Naive B cell (primary cell): ENCODE measurements at regions not wholly inside any gene's neighbourhood (a gene's known extent, or its start where the extent isn't known, plus 50 kb on each side); places are given as distances from the start of the nearest gene placed in this dataset.

Source experiments
- ATAC-seq, 2 donors: fragments of 150-1000 bp; cut with Tn5 transposase; 2 replicates each; pipeline ENCODE4 v1.10.0; 2021; ENCODE audit warnings: low read depth in 2 of 2, mild to moderate bottlenecking in 2 of 2, moderate library complexity in 2 of 2
- DNase-seq: peaks from one replicate; pipeline ENCODE4 v3.0.0; 2022
- H3K27ac Mint-ChIP-seq, 6 donors: one replicate each; pipeline ENCODE4 v1.8.0; 2020 to 2022; ENCODE audit warnings: mild to moderate bottlenecking in 6 of 6, mixed read lengths in 6 of 6, moderate library complexity in 5 of 6, inconsistent platforms in 2 of 6
- H3K27me3 Mint-ChIP-seq, 3 donors: one replicate each; pipeline ENCODE4 v1.8.0; 2021 to 2022; ENCODE audit warnings: mixed read lengths in 3 of 3, mild to moderate bottlenecking in 1 of 3
- H3K36me3 Mint-ChIP-seq, 2 donors: one replicate each; pipeline ENCODE4 v1.8.0; 2020 to 2022; ENCODE audit warnings: mixed read lengths in 2 of 2, inconsistent platforms in 1 of 2, mild to moderate bottlenecking in 1 of 2
- H3K4me1 Mint-ChIP-seq, 3 donors: one replicate each; pipeline ENCODE4 v1.8.0; 2020 to 2022; ENCODE audit warnings: mixed read lengths in 3 of 3, inconsistent platforms in 1 of 3, mild to moderate bottlenecking in 1 of 3, moderate library complexity in 1 of 3
- H3K4me3 Mint-ChIP-seq, 8 donors: one replicate each; pipeline ENCODE4 v1.8.0; 2020 to 2022; ENCODE audit warnings: mild to moderate bottlenecking in 8 of 8, mixed read lengths in 8 of 8, moderate library complexity in 8 of 8, inconsistent platforms in 2 of 8
- H3K9me3 Mint-ChIP-seq, 7 donors: one replicate each; pipeline ENCODE4 v1.8.0; 2020 to 2022; ENCODE audit warnings: mixed read lengths in 7 of 7, mild to moderate bottlenecking in 5 of 7, inconsistent platforms in 2 of 7, moderate library complexity in 1 of 7

DNA sequence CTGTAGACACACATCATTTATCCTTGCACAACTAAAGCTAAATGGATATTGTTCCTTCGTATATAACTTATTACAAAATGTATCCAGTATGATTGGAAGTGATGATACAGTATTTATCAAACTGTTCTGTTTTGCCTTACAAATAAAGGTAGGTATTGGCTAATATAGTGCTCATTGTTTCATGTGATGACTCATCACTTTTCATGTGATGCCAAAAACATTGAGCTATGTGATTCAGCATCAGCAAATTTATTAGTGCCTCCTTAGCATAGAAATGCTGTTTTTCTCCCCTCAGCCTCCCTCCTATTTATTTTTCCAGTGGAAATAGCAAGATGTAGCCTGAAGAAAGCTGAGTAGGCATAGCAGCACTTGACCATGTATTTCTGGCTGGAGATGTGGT lies 228.6 kb upstream of the LYPLAL1 start:
- Mint-ChIP-seq H3K4me3 (no peak overlapping the region), H3K36me3 (no peaks in the 10 kb centered on the region), H3K27ac (no peak overlapping the region), H3K9me3 (peaks cover 0 to 6% (median 3%) of the 10 kb centered on the region in 7 donors), H3K4me1 (no peaks in the 10 kb centered on the region), H3K27me3 (peaks cover 0 to under 1% (median 0%) of the 10 kb centered on the region in 3 donors)
- ATAC-seq (no peak), DNase-seq (no peak)

DNA sequence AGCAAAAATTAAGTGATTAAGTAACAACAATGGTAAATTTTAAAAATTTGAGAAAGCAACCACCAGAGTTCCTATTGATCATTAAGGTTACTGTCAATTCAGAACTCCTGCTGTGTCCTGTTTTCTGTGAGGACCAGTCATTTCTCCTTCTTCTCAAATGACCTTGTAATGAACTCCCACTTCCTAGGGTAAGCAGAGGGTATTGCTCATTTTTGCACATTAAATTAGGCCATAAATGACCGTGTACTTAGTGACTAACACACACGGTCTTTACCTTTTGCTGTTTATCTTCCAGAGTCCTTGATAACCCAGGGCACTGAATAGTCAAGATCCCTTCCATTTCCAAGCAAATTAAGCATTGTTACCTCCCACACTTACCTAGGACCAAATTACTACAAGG lies 227.5 kb upstream of the LYPLAL1 start:
- Mint-ChIP-seq H3K27me3 (no peaks in the 10 kb centered on the region), H3K4me1 (no peaks in the 10 kb centered on the region), H3K36me3 (no peaks in the 10 kb centered on the region), H3K9me3 (peaks cover 0 to 4% (median 0%) of the 10 kb centered on the region in 7 donors), H3K27ac (no peak overlapping the region), H3K4me3 (no peak overlapping the region)
- no peak for DNase-seq
- ATAC-seq: no peak

DNA sequence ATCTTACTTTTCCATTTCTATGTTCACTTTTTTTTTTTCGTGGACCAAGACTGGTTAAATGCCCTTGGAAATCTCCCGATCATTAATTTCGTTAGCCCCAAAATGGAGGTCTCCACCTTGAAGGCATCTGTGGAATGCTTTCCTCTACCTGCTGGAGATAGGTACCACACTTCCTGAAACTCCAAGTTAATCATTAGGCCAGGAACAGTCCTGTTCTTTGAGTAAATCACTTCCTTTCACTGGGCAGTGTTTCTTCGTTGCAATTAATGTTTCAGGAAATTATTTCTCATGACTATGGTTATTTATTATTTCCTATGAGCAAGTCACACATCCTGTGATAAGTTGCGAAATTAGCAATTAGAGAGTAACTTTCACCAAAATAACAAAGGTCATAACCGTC lies 225.2 kb upstream of the LYPLAL1 start:
- Mint-ChIP-seq H3K4me1 (no peaks in the 10 kb centered on the region), H3K27ac (no peak overlapping the region), H3K4me3 (no peak overlapping the region), H3K9me3 (peaks cover 0 to 3% (median 0%) of the 10 kb centered on the region in 7 donors), H3K27me3 (no peaks in the 10 kb centered on the region), H3K36me3 (no peaks in the 10 kb centered on the region)
- ATAC-seq (no peak), DNase-seq (no peak)

DNA sequence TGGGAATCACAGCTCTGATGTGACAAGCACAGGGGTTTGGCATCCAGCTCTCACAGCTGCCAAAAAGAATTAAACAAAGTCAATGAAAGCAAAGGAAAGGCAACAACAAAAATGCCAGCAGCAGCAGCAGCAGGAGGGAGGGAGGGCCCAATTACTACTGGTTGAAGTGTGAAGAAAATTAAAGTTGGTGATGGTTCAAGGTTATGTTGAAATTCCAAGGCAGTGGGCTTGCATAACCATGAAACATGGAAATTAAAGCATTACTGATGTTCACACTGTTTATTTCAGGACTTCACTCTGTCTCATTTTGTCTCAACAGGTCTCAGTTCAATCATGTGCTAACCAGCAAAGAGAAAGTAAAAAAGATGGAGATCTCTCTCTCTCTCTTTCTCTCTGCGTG lies 220.3 kb upstream of the LYPLAL1 start:
- no peak overlapping the region for H3K4me3 Mint-ChIP-seq
- peaks cover 0 to 7% (median 0%) of the 10 kb centered on the region in 7 donors for H3K9me3 Mint-ChIP-seq
- H3K27me3 Mint-ChIP-seq: no peaks in the 10 kb centered on the region
- no peak for DNase-seq
- peak overlapping the region in 1 of 6 donors; percentile 56 for H3K27ac Mint-ChIP-seq
- H3K36me3 Mint-ChIP-seq: no peaks in the 10 kb centered on the region
- ATAC-seq: no peak
- H3K4me1 Mint-ChIP-seq: no peaks in the 10 kb centered on the region

DNA sequence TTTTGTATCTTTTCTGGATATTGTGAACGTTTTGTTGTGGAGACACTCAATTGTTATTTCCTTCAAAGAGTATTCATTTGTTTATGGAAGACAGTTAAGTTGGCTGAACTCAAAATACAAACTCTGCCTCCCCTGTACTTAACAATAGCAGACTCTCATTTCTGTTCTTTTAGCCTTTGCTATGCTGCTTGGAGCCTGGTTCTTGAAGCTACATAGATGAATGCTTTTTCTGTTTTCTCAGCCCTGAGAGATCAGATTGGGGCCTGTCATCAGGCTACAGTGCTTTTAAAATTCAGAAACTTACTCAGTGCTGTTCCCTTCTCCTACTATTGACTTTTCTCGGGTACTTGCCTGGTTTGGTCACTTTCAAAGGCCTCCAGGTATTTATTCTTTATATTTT lies 215.7 kb upstream of the LYPLAL1 start:
- peaks cover 0 to 7% (median 0%) of the 10 kb centered on the region in 7 donors for H3K9me3 Mint-ChIP-seq
- H3K4me3 Mint-ChIP-seq: no peak overlapping the region
- H3K36me3 Mint-ChIP-seq: no peaks in the 10 kb centered on the region
- ATAC-seq: no peak
- no peak overlapping the region for H3K27ac Mint-ChIP-seq
- DNase-seq: no peak
- peaks cover 0 to 5% (median 0%) of the 10 kb centered on the region in 3 donors for H3K27me3 Mint-ChIP-seq
- no peaks in the 10 kb centered on the region for H3K4me1 Mint-ChIP-seq

DNA sequence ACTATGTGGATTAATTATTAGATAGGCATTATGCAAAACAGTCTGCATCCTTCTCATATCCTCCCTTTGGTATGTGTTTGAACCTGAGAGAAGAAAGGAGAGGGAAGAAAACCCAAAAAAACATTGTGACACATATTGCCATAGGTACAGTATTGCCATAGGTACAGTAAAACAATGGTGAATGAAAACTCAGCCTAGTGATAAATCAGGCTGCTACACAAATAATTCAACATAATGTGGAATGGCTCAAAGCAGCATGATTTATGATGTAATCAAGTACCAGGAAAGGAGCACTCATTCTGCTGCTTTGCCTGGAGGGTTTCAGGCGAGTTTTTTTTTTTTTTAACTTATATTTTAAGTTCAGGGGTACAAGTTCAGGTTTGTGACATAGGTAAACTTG lies 213.9 kb upstream of the LYPLAL1 start:
- H3K27ac Mint-ChIP-seq: no peak overlapping the region

DNA sequence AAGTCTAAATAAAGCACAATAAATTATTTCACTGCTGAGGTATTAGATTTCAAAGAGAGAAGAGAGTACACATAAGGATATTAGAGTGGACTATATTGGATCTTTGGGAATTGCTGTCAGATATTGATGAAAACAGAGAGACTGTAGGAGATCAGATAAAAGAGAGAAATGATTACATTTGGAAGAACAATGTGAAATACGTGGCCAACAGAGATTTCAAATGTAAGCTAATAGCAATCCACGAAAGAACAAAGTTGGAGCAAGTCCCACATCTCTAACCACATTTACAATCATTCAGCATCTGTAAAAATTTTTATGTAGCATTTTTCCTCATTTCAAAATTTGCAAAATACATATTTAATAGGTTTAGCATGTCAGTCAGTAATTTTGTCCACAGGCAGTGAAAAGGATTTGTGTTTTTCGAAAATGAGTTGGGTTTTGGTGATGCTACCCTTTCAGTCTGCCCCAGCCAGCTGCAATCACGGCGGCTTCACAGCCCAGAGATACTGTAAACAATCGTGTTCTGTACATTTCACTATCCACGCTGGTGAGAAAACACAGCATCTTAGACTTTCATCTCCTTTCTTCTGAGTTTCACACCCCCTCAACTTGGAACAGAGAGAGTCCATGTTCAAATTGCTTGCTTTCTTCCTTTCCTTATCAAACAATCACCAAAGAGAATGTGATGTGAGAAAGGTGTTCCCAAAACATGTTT lies 209.1 kb upstream of the LYPLAL1 start:
- ATAC-seq (no peak), DNase-seq (no peak)
- Mint-ChIP-seq H3K4me1 (no peaks in the 10 kb centered on the region), H3K36me3 (no peaks in the 10 kb centered on the region), H3K9me3 (no peaks in the 10 kb centered on the region), H3K27me3 (peaks cover 0 to 5% (median 3%) of the 10 kb centered on the region in 3 donors), H3K4me3 (no peak overlapping the region), H3K27ac (no peak overlapping the region)

More for the DNA sequence above, 213.9 kb upstream of the LYPLAL1 start:
- Mint-ChIP-seq H3K36me3 (no peaks in the 10 kb centered on the region), H3K4me3 (no peak overlapping the region), H3K9me3 (peaks cover 0 to 7% (median 0%) of the 10 kb centered on the region in 7 donors), H3K27me3 (peaks cover 0 to 5% (median 3%) of the 10 kb centered on the region in 3 donors), H3K4me1 (no peaks in the 10 kb centered on the region)
- DNase-seq: no peak
- ATAC-seq: no peak

DNA sequence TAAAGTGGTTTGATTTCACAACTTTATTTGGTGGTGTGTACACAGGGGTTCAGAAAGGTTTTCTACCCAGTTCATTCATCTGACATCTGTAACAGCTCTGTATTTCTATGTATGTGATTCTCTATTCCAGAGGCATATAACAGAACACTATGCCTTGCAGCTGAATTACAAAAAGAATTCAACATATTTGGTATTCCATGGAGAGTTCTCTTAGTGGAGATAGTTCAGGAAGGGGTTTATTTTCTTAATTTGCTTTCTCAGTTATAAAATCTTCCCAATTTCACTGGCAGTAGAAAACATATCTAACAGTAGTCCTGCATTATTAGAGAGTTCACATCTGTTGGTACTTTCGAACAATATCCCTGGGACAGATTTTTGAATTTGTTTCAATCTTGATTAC lies 207.9 kb upstream of the LYPLAL1 start:
- ATAC-seq: no peak
- Mint-ChIP-seq H3K27me3 (peaks cover 0 to 3% (median 0%) of the 10 kb centered on the region in 3 donors), H3K9me3 (no peaks in the 10 kb centered on the region), H3K4me3 (no peak overlapping the region), H3K36me3 (no peaks in the 10 kb centered on the region), H3K4me1 (no peaks in the 10 kb centered on the region), H3K27ac (no peak overlapping the region)
- DNase-seq: no peak

DNA sequence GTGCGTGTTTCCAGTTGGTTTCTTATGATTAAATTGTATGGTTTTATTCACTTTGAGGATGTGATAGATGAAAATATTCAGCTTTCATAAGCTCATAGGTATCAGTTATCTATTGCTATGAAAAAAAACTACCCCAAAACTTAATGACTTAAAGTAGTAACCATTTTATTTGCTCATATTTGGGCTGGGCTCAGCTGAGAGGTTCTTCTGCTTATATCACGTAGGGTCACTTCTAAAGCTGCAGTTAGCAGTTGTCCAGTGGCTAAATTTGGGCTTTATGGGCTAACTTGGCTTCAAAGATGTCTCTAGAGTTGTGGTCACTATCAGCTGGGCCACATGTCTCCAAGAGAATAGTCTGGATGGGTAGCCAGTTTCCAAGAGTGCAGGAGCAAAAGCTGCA lies 206.4 kb upstream of the LYPLAL1 start:
- peaks cover 0 to 2% (median 0%) of the 10 kb centered on the region in 7 donors for H3K9me3 Mint-ChIP-seq
- H3K27me3 Mint-ChIP-seq: peaks cover 0 to 3% (median 0%) of the 10 kb centered on the region in 3 donors
- H3K27ac Mint-ChIP-seq: no peak overlapping the region
- no peaks in the 10 kb centered on the region for H3K4me1 Mint-ChIP-seq
- no peaks in the 10 kb centered on the region for H3K36me3 Mint-ChIP-seq
- ATAC-seq (no peak), DNase-seq (no peak)
- no peak overlapping the region for H3K4me3 Mint-ChIP-seq

DNA sequence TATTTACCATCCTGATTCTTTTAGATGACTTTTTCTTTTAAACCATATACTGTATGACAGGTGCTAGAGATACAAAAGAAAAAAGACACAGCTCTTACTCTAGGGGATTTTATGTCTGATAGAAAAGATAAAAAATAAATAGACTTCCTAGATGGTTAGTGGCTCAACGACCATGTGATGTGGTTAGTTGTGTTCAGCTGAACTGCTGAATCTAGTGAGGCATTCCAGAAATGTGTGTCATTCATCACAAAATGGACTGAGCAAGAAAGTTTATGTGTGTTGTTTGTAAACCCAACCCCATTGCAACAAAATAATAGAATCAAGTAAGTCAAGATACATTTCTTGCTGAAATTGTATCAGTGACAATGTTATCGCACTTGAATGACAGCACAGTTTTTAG lies 205.8 kb upstream of the LYPLAL1 start:
- DNase-seq (no peak), ATAC-seq (no peak)
- peaks cover 0 to 3% (median 0%) of the 10 kb centered on the region in 3 donors for H3K27me3 Mint-ChIP-seq
- H3K9me3 Mint-ChIP-seq: peaks cover 0 to 4% (median 2%) of the 10 kb centered on the region in 7 donors
- H3K27ac Mint-ChIP-seq: no peak overlapping the region
- no peaks in the 10 kb centered on the region for H3K36me3 Mint-ChIP-seq
- H3K4me3 Mint-ChIP-seq: no peak overlapping the region
- H3K4me1 Mint-ChIP-seq: no peaks in the 10 kb centered on the region

DNA sequence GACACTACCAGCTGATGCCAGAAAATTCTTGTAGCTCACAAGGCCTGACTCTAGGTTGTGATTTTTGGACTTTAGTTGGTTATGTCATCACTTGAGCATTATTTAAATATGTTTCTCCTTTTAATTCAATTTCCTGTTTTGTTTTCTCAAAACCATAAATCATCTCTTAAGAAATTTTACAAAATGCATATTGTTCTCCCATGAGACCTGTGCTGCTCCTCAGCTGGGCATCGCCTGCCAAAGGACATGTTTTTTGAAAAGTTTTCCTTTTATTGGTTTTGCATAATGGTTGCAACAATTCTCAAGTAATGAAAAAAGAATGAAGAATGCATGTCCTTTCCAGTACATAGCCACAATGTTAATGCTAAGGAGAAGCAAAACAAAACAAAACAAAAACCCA lies 204.7 kb upstream of the LYPLAL1 start:
- ATAC-seq (no peak), DNase-seq (no peak)
- no peak overlapping the region for H3K4me3 Mint-ChIP-seq
- H3K9me3 Mint-ChIP-seq: peaks cover 0 to 4% (median 3%) of the 10 kb centered on the region in 7 donors
- peaks cover 0 to 4% (median 0%) of the 10 kb centered on the region in 3 donors for H3K27me3 Mint-ChIP-seq
- no peaks in the 10 kb centered on the region for H3K36me3 Mint-ChIP-seq
- no peak overlapping the region for H3K27ac Mint-ChIP-seq
- H3K4me1 Mint-ChIP-seq: no peaks in the 10 kb centered on the region

DNA sequence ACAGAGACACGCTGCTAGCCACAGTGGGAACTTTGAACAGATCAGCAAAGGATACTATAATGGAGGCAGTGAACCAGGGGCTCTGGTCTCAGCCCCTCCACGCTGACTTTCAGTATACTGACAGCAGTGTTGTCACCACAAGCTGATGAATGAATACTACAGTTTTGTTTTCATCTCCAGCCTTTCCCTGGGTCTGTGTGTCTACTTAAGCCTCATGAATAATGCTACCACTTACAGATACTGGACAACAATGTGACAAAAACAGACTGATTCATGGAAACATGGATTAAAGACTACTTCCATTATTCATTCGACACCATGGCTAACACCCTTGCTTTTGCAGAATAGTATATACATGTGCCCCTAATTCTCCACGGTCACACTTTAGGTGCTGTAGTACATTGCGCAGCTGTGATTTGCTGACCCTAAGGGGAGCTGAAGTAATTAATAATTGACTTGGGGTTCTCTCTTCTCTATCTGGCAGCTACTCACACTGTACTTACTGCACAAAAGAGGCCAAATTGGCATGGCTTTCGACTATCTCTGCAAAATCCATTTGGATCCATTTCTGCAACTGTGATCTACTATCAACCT lies 203.2 kb upstream of the LYPLAL1 start:
- no peaks in the 10 kb centered on the region for H3K36me3 Mint-ChIP-seq
- H3K27me3 Mint-ChIP-seq: peaks cover 0 to 4% (median 0%) of the 10 kb centered on the region in 3 donors
- no peak overlapping the region for H3K27ac Mint-ChIP-seq
- DNase-seq: no peak
- no peak for ATAC-seq
- no peak overlapping the region for H3K4me3 Mint-ChIP-seq
- H3K4me1 Mint-ChIP-seq: no peaks in the 10 kb centered on the region
- peaks cover 0 to 4% (median 3%) of the 10 kb centered on the region in 7 donors for H3K9me3 Mint-ChIP-seq

DNA sequence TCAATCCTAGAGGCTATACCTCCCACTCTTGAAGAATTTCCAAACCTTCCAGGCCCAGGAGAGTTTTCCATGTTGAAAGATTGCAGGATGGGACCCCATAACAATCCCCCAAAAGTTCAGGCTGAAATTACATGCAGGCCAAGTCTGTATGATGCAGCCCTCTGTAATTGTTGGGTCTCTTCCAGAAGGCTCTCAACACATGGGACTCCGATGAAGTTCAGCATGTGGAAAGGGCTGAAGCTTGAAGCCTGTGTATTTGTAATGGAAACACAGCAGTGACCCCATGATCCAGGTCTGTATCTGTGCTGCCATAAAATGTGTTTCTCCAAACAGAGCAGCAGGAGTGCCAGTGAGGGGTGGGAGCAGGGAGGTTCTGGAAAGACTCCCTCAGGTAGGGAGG lies 202.5 kb upstream of the LYPLAL1 start:
- no peaks in the 10 kb centered on the region for H3K4me1 Mint-ChIP-seq
- H3K9me3 Mint-ChIP-seq: peaks cover 0 to 4% (median 3%) of the 10 kb centered on the region in 7 donors
- no peak overlapping the region for H3K4me3 Mint-ChIP-seq
- no peak overlapping the region for H3K27ac Mint-ChIP-seq
- H3K27me3 Mint-ChIP-seq: peaks cover 0 to 4% (median 0%) of the 10 kb centered on the region in 3 donors
- ATAC-seq (no peak), DNase-seq (no peak)
- H3K36me3 Mint-ChIP-seq: no peaks in the 10 kb centered on the region

DNA sequence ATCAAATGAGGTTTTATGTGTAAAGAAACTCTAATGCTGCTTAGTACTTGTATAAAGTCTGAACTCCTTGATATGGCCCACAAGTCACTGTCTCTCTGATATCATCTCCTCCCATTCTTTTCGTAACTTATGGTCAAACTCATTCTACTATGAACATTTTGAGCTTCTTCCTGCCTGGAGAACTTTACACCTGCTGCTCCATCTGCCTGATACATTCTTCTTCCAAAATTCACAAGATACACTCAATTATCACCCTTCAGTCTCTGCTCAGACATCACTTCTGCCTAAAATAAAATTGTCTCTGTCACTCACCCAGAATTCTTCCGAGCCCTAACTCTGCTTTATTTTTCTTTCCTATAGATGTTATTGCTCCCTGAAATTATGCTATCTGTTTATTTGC lies 192.8 kb upstream of the LYPLAL1 start:
- DNase-seq (no peak), ATAC-seq (no peak)
- Mint-ChIP-seq H3K27ac (no peak overlapping the region), H3K27me3 (peaks cover 0 to 3% (median 0%) of the 10 kb centered on the region in 3 donors), H3K4me1 (no peaks in the 10 kb centered on the region), H3K4me3 (no peak overlapping the region), H3K36me3 (no peaks in the 10 kb centered on the region), H3K9me3 (peaks cover 0 to 2% (median 0%) of the 10 kb centered on the region in 7 donors)
